GM12865 (cell line): ENCODE measurements at regions not wholly inside any gene's neighbourhood (a gene's known extent, or its start where the extent isn't known, plus 50 kb on each side); places are given as distances from the start of the nearest gene placed in this dataset.
"Not testable (repeated sequence)": the region's sequence is repeated elsewhere in the genome, so short reads cannot be mapped to it uniquely, and the experiment has no call there.

Experiments used
- DNase-seq: peaks from one replicate; pipeline ENCODE4 v3.0.0; 2010; ENCODE audit warnings: low read depth
- H3K4me3 ChIP-seq: 2 replicates; pipeline ENCODE4 v1.5.1; 2011; ENCODE audit warnings: mild to moderate bottlenecking, low read depth, low read length, control low read depth
- TF ChIP-seq, protein P1 (sequence below): IDR thresholded peaks from 2 replicates; pipeline ENCODE4 v1.5.1; 2011; ENCODE audit warnings: low read length, control low read depth, low read depth, inconsistent platforms; ENCODE audit not compliant: insufficient read depth; ENCODE audit errors: missing control alignments

DNA sequence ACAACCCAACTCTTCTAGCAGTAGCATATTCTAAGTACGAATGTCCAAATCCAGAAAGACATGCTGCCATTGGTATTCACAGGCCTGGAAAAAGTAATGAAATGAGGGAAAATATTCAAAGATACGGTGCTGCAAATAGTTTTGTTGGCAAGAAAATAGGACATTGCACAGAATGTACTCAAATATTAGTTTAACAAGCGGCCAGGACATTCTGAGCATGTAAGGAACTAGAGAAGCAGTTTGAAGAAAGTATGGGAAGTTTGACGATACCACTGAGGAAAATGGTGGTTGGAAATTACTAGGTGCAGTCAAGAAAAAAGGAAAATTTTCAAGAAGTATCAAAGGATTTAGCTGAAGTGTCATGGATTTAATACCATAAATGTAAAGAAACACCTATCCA lies 468.0 kb upstream of the GRIN3A start:
- H3K4me3 ChIP-seq = no peak overlapping the region
- TF ChIP-seq, protein P1, sequence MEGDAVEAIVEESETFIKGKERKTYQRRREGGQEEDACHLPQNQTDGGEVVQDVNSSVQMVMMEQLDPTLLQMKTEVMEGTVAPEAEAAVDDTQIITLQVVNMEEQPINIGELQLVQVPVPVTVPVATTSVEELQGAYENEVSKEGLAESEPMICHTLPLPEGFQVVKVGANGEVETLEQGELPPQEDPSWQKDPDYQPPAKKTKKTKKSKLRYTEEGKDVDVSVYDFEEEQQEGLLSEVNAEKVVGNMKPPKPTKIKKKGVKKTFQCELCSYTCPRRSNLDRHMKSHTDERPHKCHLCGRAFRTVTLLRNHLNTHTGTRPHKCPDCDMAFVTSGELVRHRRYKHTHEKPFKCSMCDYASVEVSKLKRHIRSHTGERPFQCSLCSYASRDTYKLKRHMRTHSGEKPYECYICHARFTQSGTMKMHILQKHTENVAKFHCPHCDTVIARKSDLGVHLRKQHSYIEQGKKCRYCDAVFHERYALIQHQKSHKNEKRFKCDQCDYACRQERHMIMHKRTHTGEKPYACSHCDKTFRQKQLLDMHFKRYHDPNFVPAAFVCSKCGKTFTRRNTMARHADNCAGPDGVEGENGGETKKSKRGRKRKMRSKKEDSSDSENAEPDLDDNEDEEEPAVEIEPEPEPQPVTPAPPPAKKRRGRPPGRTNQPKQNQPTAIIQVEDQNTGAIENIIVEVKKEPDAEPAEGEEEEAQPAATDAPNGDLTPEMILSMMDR = no peak
- no peak for DNase-seq

- DNase-seq = no peak
- H3K4me3 ChIP-seq = no peak overlapping the region
- TF ChIP-seq, protein P1 = no peak
Observed at GRCh38 chr9:102205251-102205650, 466.8 kb upstream of the GRIN3A start.

DNA sequence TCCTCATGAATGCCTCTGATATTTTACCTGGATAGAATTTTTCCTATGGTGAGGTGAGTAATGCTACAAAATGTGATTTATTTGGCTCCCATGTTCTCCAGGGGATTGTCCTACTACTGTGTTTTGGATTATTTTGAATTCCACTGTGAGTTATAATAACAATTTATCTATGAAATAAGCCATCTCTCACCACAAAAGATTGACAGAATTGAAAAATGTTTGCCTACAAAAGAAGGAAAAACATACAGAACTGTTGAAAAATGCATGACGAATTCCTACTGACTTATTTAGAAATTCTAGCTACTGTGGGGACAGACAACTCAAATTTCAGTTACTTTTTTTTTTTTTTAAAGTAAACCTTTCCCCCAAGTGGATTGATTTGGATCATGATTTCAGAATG lies 463.7 kb upstream of the GRIN3A start:
- H3K4me3 ChIP-seq = no peak overlapping the region

DNA sequence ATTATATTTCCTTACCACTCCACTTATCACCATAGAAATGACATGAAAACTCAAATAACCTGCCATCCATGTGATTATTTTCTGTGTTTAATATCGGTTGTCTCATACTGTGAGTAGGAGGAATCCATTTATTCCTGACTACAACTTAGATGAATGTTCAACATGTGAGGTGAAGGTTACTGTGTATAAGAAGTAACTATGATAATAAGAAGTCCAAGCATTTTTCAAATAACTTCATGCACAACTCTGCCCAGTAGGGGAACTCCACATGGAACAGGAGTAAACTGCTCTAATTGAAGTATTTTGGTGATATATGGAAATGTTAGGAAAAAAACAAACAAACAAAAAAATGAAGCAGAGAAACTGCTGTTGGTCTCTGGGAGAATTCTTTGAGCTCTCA lies 447.5 kb upstream of the GRIN3A start:
- DNase-seq = no peak
- TF ChIP-seq, protein P1 = no peak

More for the DNA sequence above, 463.7 kb upstream of the GRIN3A start:
- TF ChIP-seq, protein P1 = no peak
- no peak for DNase-seq

DNA sequence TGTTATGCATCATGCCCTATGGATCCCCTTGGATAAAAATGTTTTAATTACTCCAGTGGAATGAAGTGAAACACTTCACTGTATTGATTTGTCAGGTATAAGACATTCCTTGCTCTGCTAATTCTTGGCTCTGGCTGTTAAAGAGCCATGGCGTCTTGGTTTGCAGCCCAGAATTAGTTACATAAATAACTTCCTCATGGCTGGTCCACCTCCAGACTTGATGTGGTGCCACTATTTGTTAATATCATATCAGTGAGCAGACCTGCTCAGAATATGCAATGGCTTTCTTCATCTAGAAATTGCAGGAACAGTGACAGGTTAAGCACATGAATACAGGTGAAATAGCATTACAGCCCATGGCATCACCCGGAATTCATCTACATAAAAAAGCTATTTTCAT lies 446.9 kb upstream of the GRIN3A start:
- H3K4me3 ChIP-seq = no peak overlapping the region
- no peak for DNase-seq
- TF ChIP-seq, protein P1 = no peak

More for the DNA sequence above, 447.5 kb upstream of the GRIN3A start:
- H3K4me3 ChIP-seq = no peak overlapping the region

GRCh38 chr9:102178811-102179210 lies 440.4 kb upstream of the GRIN3A start:
- H3K4me3 ChIP-seq = no peak overlapping the region
- DNase-seq = no peak
- TF ChIP-seq, protein P1 = no peak

GRCh38 chr9:102174202-102174601 lies 435.8 kb upstream of the GRIN3A start:
- H3K4me3 ChIP-seq, DNase-seq: not testable (repeated sequence)
